DOHH2 (cell line): ENCODE measurements at regions not wholly inside any gene's neighbourhood (a gene's known extent, or its start where the extent isn't known, plus 50 kb on each side); places are given as distances from the start of the nearest gene placed in this dataset.

Experiments used
- H3F3A ChIP-seq: fragments of 200-600 bp; sonication (generic), shearing (Covaris generic); 2 replicates; pipeline ENCODE4 v1.6.0; 2016; ENCODE audit warnings: antibody characterized with exemption, mild to moderate bottlenecking; ENCODE audit not compliant: control insufficient read depth, insufficient read depth
- H3K27ac ChIP-seq: fragments of 200-600 bp; sonication (generic); 2 replicates; pipeline ENCODE4 v1.5.1; 2014; ENCODE audit warnings: low read depth, mild to moderate bottlenecking, low read length, moderate library complexity
- H3K27me3 ChIP-seq: fragments of 200-600 bp; sonication (generic); 2 replicates; pipeline ENCODE4 v1.6.1; 2014; ENCODE audit warnings: mild to moderate bottlenecking, low read length, mixed read lengths; ENCODE audit not compliant: control insufficient read depth
- H3K36me3 ChIP-seq: fragments of 200-600 bp; sonication (generic); 2 replicates; pipeline ENCODE4 v1.6.1; 2014; ENCODE audit warnings: mild to moderate bottlenecking, low read length, moderate library complexity, mixed read lengths; ENCODE audit not compliant: control insufficient read depth
- H3K4me1 ChIP-seq: fragments of 200-600 bp; sonication (generic); 2 replicates; pipeline ENCODE4 v1.6.1; 2014; ENCODE audit warnings: mild to moderate bottlenecking, low read length, mixed read lengths; ENCODE audit not compliant: control insufficient read depth
- H3K4me2 ChIP-seq: fragments of 200-600 bp; sonication (generic); 2 replicates; pipeline ENCODE4 v1.6.0; 2014; ENCODE audit warnings: mild to moderate bottlenecking, low read length, moderate library complexity
- H3K4me3 ChIP-seq: fragments of 200-600 bp; sonication (generic); 2 replicates; pipeline ENCODE4 v1.5.1; 2014; ENCODE audit warnings: mild to moderate bottlenecking, low read length, mixed read lengths
- H3K79me2 ChIP-seq: fragments of 200-600 bp; sonication (generic); 2 replicates; pipeline ENCODE4 v1.6.1; 2014; ENCODE audit warnings: mild to moderate bottlenecking, low read length, mixed read lengths; ENCODE audit not compliant: control insufficient read depth
- H3K9me2 ChIP-seq: fragments of 200-600 bp; sonication (generic); replicated peaks from 2 replicates; pipeline ENCODE4 v1.6.1; 2014; ENCODE audit warnings: mild to moderate bottlenecking, low read length, mixed read lengths; ENCODE audit not compliant: control insufficient read depth
- H3K9me3 ChIP-seq: fragments of 200-600 bp; sonication (generic); 2 replicates; pipeline ENCODE4 v1.6.1; 2014; ENCODE audit warnings: antibody characterized with exemption, low read length, mixed read lengths; ENCODE audit not compliant: control insufficient read depth, insufficient read depth
- H4K20me1 ChIP-seq: fragments of 200-600 bp; sonication (generic); 2 replicates; pipeline ENCODE4 v1.6.0; 2014; ENCODE audit warnings: low read depth, mild to moderate bottlenecking, antibody characterized with exemption, low read length, moderate library complexity; ENCODE audit not compliant: control insufficient read depth, insufficient read depth
- CTCF ChIP-seq: fragments of 200-600 bp; sonication (generic); IDR thresholded peaks from one replicate; pipeline ENCODE4 v1.5.1; 2014; ENCODE audit warnings: antibody characterized with exemption, mild to moderate bottlenecking, low read depth, low read length; ENCODE audit not compliant: poor library complexity, severe bottlenecking
- EZH2phosphoT487 ChIP-seq: fragments of 200-600 bp; sonication (generic); IDR thresholded peaks from 2 replicates; pipeline ENCODE4 v1.6.1; 2017; ENCODE audit warnings: borderline replicate concordance, mild to moderate bottlenecking, antibody characterized with exemption, low read length, moderate library complexity, mixed read lengths

GRCh38 chr2:6287406-6287805, 578.3 kb downstream of the CMPK2 start:
- H3K4me1 ChIP-seq: no peaks in the 10 kb centered on the region; the same call in 1 of the 2 replicates
- H4K20me1 ChIP-seq: no peaks in the 10 kb centered on the region
- TF ChIP-seq EZH2phosphoT487: no peak
- no peak for TF ChIP-seq CTCF
- no peak overlapping the region for H3K4me2 ChIP-seq
- H3K79me2 ChIP-seq: no peaks in the 10 kb centered on the region
- no peak overlapping the region for H3K27ac ChIP-seq
- no peaks in the 10 kb centered on the region for H3K36me3 ChIP-seq
- H3K27me3 ChIP-seq: no peaks in the 10 kb centered on the region
- no peak overlapping the region for H3K4me3 ChIP-seq
- H3K9me3 ChIP-seq: no peaks in the 10 kb centered on the region
- H3F3A ChIP-seq: no peaks in the 10 kb centered on the region
- H3K9me2 ChIP-seq: no peaks in the 10 kb centered on the region

GRCh38 chr2:6288791-6289190, 576.9 kb downstream of the CMPK2 start:
- Histone ChIP-seq H3K4me2 (no peak overlapping the region), H4K20me1 (no peaks in the 10 kb centered on the region), H3K36me3 (no peaks in the 10 kb centered on the region), H3K79me2 (no peaks in the 10 kb centered on the region), H3F3A (no peaks in the 10 kb centered on the region), H3K4me1 (no peaks in the 10 kb centered on the region; the same call in 1 of the 2 replicates), H3K9me3 (peaks cover 10% of the 10 kb centered on the region; the same call in 1 of the 2 replicates), H3K9me2 (no peaks in the 10 kb centered on the region), H3K4me3 (no peak overlapping the region), H3K27me3 (no peaks in the 10 kb centered on the region), H3K27ac (no peak overlapping the region)
- no peak for TF ChIP-seq CTCF
- no peak for TF ChIP-seq EZH2phosphoT487

- Histone ChIP-seq H3K36me3 (no peaks in the 10 kb centered on the region), H3K9me3 (peaks cover 22% of the 10 kb centered on the region; the same call in 1 of the 2 replicates), H3K9me2 (no peaks in the 10 kb centered on the region)
Observed at GRCh38 chr2:6290217-6291015, 575.3 kb downstream of the CMPK2 start.

More at GRCh38 chr2:6290217-6291015, 575.3 kb downstream of the CMPK2 start:
- no peak overlapping the region for H3K4me2 ChIP-seq
- H4K20me1 ChIP-seq: no peaks in the 10 kb centered on the region
- H3K4me3 ChIP-seq: no peak overlapping the region
- H3K4me1 ChIP-seq: no peaks in the 10 kb centered on the region; the same call in 1 of the 2 replicates
- no peak overlapping the region for H3K27ac ChIP-seq
- H3K27me3 ChIP-seq: no peaks in the 10 kb centered on the region
- no peaks in the 10 kb centered on the region for H3K79me2 ChIP-seq
- H3F3A ChIP-seq: no peaks in the 10 kb centered on the region
- TF ChIP-seq CTCF: no peak
- no peak for TF ChIP-seq EZH2phosphoT487
